T-cell (primary cell): ENCODE measurements at regions not wholly inside any gene's neighbourhood (a gene's known extent, or its start where the extent isn't known, plus 50 kb on each side); places are given as distances from the start of the nearest gene placed in this dataset.

ENCODE experiments used
- ATAC-seq, 4 experiments: fragments of 200-7000 bp in 3 of 4; fragments of 150-1000 bp in 1 of 4; cut with Tn5 transposase; replicated peaks in 1 of 4; 1 replicate in 3 of 4; 2 replicates in 1 of 4; pipeline ENCODE4 v1.10.0; 2021; ENCODE audit warnings: moderate library complexity in 3 of 4, mild to moderate bottlenecking in 2 of 4, moderate number of reproducible peaks in 1 of 4
- CTCF ChIA-PET, 2 donors: fragments of 300-600 bp; sonication (Branson Sonifier 250); formaldehyde crosslinking; loops; one replicate each; lab custom pipeline; 2022; ENCODE audit warnings: antibody characterized with exemption in 2 of 2; lab: Charles Lee
- POLR2A ChIA-PET, 2 donors: fragments of 300-600 bp; sonication (Branson Sonifier 250); formaldehyde crosslinking; loops; one replicate each; lab custom pipeline; 2022; ENCODE audit warnings: antibody characterized with exemption in 2 of 2; lab: Charles Lee
- DNase-seq, 35 experiments: peaks; one replicate each; pipeline versions ENCODE4 v3.0.0 to v3.0.0-alpha.2; 2013 to 2023
- H3K27ac ChIP-seq: one replicate; pipeline ENCODE4 v1.5.1; 2013; ENCODE audit warnings: low read length
- H3K27me3 ChIP-seq, 2 experiments: replicated peaks in 1 of 2; 1 replicate in 1 of 2; 2 replicates in 1 of 2; pipeline versions ENCODE4 v1.6.1 to v1.7.0; 2013; ENCODE audit warnings: low read length in 1 of 2, mixed read lengths in 1 of 2; ENCODE audit not compliant: control insufficient read depth in 2 of 2, insufficient read depth in 2 of 2; ENCODE audit errors: extremely low read depth in 1 of 2
- H3K36me3 ChIP-seq, 2 donors: 1 replicate in 1 of 2; 2 replicates in 1 of 2; pipeline versions ENCODE4 v1.6.1 to v1.7.0; 2013; ENCODE audit warnings: low read length in 1 of 2; ENCODE audit not compliant: control insufficient read depth in 2 of 2, insufficient read depth in 1 of 2; ENCODE audit errors: extremely low read depth in 1 of 2
- H3K4me1 ChIP-seq, 2 experiments: 1 replicate in 1 of 2; 2 replicates in 1 of 2; pipeline versions ENCODE4 v1.6.1 to v1.7.0; 2013; ENCODE audit warnings: low read length in 2 of 2, mixed read lengths in 1 of 2; ENCODE audit not compliant: insufficient read depth in 2 of 2, control insufficient read depth in 1 of 2; ENCODE audit errors: extremely low read depth in 1 of 2
- H3K4me3 ChIP-seq, 2 donors: 1 replicate in 1 of 2; 2 replicates in 1 of 2; pipeline versions ENCODE4 v1.5.1 to v1.7.0; 2013; ENCODE audit warnings: mild to moderate bottlenecking in 2 of 2, low read length in 1 of 2, moderate library complexity in 1 of 2; ENCODE audit not compliant: control insufficient read depth in 1 of 2; ENCODE audit errors: extremely low read depth in 1 of 2
- H3K9me3 ChIP-seq: 2 replicates; pipeline ENCODE4 v1.7.0; 2013
- H3K27ac Mint-ChIP-seq, 2 donors: one replicate each; pipeline ENCODE4 v1.8.0; 2020 to 2021; ENCODE audit warnings: mild to moderate bottlenecking in 2 of 2, mixed read lengths in 2 of 2
- H3K27me3 Mint-ChIP-seq, 2 donors: one replicate each; pipeline ENCODE4 v1.8.0; 2021 to 2022; ENCODE audit warnings: mixed read lengths in 2 of 2
- H3K36me3 Mint-ChIP-seq: one replicate; pipeline ENCODE4 v1.8.0; 2021; ENCODE audit warnings: mixed read lengths
- H3K4me1 Mint-ChIP-seq, 3 donors: one replicate each; pipeline ENCODE4 v1.8.0; 2020 to 2022; ENCODE audit warnings: mixed read lengths in 3 of 3, mild to moderate bottlenecking in 1 of 3
- H3K4me3 Mint-ChIP-seq, 3 donors: one replicate each; pipeline ENCODE4 v1.8.0; 2020 to 2022; ENCODE audit warnings: mild to moderate bottlenecking in 3 of 3, mixed read lengths in 3 of 3, moderate library complexity in 3 of 3
- H3K9me3 Mint-ChIP-seq, 3 donors: one replicate each; pipeline ENCODE4 v1.8.0; 2020 to 2022; ENCODE audit warnings: mixed read lengths in 3 of 3
- WGBS: methylation state at CpG from one replicate; pipeline ENCODE4 v1.1.5; 2013; ENCODE audit warnings: missing lambda C conversion rate; ENCODE audit not compliant: insufficient coverage; 5-methylcytosine and 5-hydroxymethylcytosine counted together

DNA sequence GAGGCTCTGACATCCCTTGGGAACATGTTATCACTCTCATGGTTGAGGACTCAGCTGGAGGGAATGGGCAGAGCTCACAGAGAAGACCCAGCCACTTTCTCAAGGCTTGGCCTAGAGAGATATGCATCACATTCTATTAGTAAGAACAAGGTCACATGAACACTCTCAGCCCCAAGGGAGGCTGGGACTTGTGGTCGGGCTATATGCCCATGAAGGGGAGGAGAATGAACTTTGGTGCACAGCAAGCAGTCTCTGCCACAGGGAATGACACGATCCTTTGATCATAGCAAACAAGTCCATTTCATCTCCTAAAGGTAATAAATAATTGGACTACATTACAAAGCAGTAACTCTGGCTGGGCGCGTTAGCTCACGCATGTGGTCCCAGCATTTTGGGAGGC is 105.7 kb downstream of the SYF2 start:
- H3K27me3 Mint-ChIP-seq: peaks cover 0 to 5% of the 10 kb centered on the region in 2 donors
- no peak overlapping the region for H3K4me3 Mint-ChIP-seq
- no peak overlapping the region for H3K27ac Mint-ChIP-seq
- CTCF ChIA-PET: no interaction called here
- ATAC-seq (no peak), DNase-seq (no peak)
- H3K4me1 ChIP-seq: no peaks in the 10 kb centered on the region
- no CpG with 5 or more reads among the region's 5 CpGs for WGBS
- peaks cover 0 to 4% (median 0%) of the 10 kb centered on the region in 3 donors for H3K9me3 Mint-ChIP-seq
- peaks cover 0 to 14% of the 10 kb centered on the region in 2 experiments for H3K27me3 ChIP-seq
- POLR2A ChIA-PET: no interaction called here
- no peaks in the 10 kb centered on the region for H3K4me1 Mint-ChIP-seq
- H3K9me3 ChIP-seq: no peaks in the 10 kb centered on the region
- no peaks in the 10 kb centered on the region for H3K36me3 Mint-ChIP-seq
- no peaks in the 10 kb centered on the region for H3K36me3 ChIP-seq
- no peak overlapping the region for H3K4me3 ChIP-seq
- no peak overlapping the region for H3K27ac ChIP-seq

DNA sequence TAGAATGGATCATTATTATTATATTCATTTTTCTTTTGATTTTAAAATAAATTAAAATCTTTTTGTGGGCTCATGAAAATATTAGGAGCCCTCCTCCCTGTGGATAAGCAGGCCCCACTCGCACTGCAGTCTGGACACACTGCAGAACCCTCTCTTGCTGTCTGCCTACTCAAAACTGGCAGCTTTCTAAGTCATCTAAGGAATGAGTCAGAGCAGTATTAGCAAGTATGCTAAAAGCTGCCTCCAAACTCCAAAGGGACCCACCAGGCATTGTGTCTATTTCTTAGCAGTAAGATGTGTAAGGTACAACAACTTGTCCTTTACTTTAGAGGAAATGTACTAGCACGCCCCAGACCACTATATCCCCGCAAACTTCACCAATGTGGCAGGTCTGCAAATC is 108.8 kb downstream of the SYF2 start:
- Histone ChIP-seq H3K27me3 (peaks cover 0 to 9% of the 10 kb centered on the region in 2 experiments), H3K4me1 (peaks cover 8 to 14% of the 10 kb centered on the region in 2 experiments), H3K4me3 (no peak overlapping the region), H3K36me3 (no peaks in the 10 kb centered on the region), H3K27ac (no peak overlapping the region), H3K9me3 (no peaks in the 10 kb centered on the region)
- no peak for DNase-seq
- Mint-ChIP-seq H3K4me3 (no peak overlapping the region), H3K27me3 (peaks cover 0 to 1% of the 10 kb centered on the region in 2 donors), H3K9me3 (peaks cover 0 to 4% (median 0%) of the 10 kb centered on the region in 3 donors), H3K4me1 (peaks cover 15 to 17% (median 15%) of the 10 kb centered on the region in 3 donors), H3K36me3 (no peaks in the 10 kb centered on the region), H3K27ac (no peak overlapping the region)
- ChIA-PET POLR2A (no interaction called here), CTCF (no interaction called here)
- WGBS: no CpG with 5 or more reads among the region's 3 CpGs
- no peak for ATAC-seq

DNA sequence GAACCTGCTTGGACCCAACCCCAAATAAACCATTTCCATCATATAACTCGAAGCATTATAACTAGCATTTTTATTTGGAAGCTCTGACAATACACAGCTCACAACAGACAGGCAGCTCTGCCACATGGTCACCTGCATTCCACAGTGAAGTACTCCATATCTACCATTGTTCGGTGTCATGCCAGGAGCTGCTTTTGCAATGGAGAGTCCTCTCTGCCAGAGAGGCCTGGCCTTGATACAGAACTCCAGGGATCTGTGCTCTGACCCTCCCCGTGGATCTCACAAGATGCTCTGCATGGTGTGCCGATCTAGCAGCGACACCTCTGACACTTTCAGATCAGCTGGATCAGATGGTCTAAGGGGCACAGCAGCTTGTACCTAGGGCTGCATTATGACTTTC is 109.6 kb downstream of the SYF2 start:
- 81% methylated on average over 5 of the region's 5 CpGs for WGBS
- no peaks in the 10 kb centered on the region for H3K36me3 Mint-ChIP-seq

DNA sequence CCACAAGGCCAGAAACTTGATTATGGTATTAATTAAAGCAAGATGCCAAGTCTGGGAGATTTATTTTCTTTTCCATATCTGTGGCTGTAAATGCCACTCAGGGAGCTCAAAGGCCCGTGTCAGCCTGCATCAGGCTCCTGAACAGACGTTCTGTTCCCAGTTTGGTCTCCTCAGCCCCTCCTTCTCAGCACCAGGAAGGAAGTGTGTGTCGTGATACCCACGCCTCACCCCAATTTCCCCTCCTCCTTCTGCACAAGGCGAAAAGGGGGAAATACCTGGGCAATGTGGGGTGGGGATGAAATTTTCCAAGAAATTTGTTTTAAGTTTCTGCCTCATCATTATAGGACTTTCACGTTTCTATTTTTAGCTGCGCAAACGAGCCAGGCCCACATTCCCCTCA is 112.0 kb downstream of the SYF2 start:
- WGBS: no CpG with 5 or more reads among the region's 8 CpGs
- Histone ChIP-seq H3K27ac (no peak overlapping the region), H3K4me3 (no peak overlapping the region), H3K9me3 (no peaks in the 10 kb centered on the region), H3K36me3 (no peaks in the 10 kb centered on the region), H3K4me1 (peaks cover 8 to 15% of the 10 kb centered on the region in 2 experiments), H3K27me3 (peaks cover 0 to 7% of the 10 kb centered on the region in 2 experiments)
- peaks cover 19 to 21% (median 19%) of the 10 kb centered on the region in 3 donors for H3K4me1 Mint-ChIP-seq
- H3K27ac Mint-ChIP-seq: no peak overlapping the region
- ATAC-seq (no peak), DNase-seq (no peak)
- POLR2A ChIA-PET: no interaction called here
- peak overlapping the region in 1 of 3 donors; percentile 9 for H3K4me3 Mint-ChIP-seq
- no peaks in the 10 kb centered on the region for H3K9me3 Mint-ChIP-seq
- H3K36me3 Mint-ChIP-seq: no peaks in the 10 kb centered on the region
- H3K27me3 Mint-ChIP-seq: peaks cover 0 to 10% of the 10 kb centered on the region in 2 donors
- CTCF ChIA-PET: interaction anchor here in 1 of 2 donors (1.4 kb wide), 1 partner anchor 29 kb away, joined by 4 read pairs; no protein-coding TSS in a partner anchor

More for the DNA sequence above, 109.6 kb downstream of the SYF2 start:
- Mint-ChIP-seq H3K4me3 (no peak overlapping the region), H3K27ac (no peak overlapping the region), H3K4me1 (peaks cover 19 to 21% (median 19%) of the 10 kb centered on the region in 3 donors), H3K9me3 (peaks cover 0 to 4% (median 0%) of the 10 kb centered on the region in 3 donors), H3K27me3 (peaks cover 0 to 1% of the 10 kb centered on the region in 2 donors)
- ATAC-seq (no peak), DNase-seq (no peak)
- peaks cover 0 to 9% of the 10 kb centered on the region in 2 experiments for H3K27me3 ChIP-seq
- H3K27ac ChIP-seq: no peak overlapping the region
- POLR2A ChIA-PET: no interaction called here
- no peak overlapping the region for H3K4me3 ChIP-seq
- H3K36me3 ChIP-seq: no peaks in the 10 kb centered on the region
- CTCF ChIA-PET: no interaction called here
- no peaks in the 10 kb centered on the region for H3K9me3 ChIP-seq
- H3K4me1 ChIP-seq: peaks cover 8 to 15% of the 10 kb centered on the region in 2 experiments

DNA sequence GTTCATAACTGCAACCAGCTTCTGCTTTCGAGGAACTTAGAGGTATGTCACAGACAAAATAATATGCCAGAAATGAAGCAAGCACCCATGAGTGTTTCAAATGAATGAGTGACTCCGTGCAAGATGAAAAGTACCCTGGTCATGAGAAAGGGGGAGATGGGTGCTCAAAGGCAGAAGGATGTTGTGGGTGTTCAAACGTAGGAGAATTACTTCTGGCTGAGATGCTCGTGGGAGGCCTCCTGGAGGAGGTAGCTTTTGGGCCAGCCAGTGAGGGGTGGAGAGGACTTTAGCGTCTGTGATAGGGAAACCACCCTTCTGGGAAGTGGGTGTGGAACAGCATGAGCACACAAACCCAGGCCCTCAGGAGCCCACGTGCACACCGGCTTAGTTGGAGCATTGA is 113.8 kb downstream of the SYF2 start:
- WGBS: 28% methylated on average over 7 of the region's 7 CpGs
- Histone ChIP-seq H3K9me3 (no peaks in the 10 kb centered on the region), H3K4me1 (peaks cover 8 to 15% of the 10 kb centered on the region in 2 experiments), H3K27me3 (peaks cover 0 to 3% of the 10 kb centered on the region in 2 experiments), H3K36me3 (no peaks in the 10 kb centered on the region), H3K4me3 (no peak overlapping the region), H3K27ac (no peak overlapping the region)
- Mint-ChIP-seq H3K9me3 (no peaks in the 10 kb centered on the region), H3K27ac (no peak overlapping the region), H3K27me3 (peaks cover 0 to 9% of the 10 kb centered on the region in 2 donors), H3K4me3 (no peak overlapping the region), H3K36me3 (no peaks in the 10 kb centered on the region), H3K4me1 (peaks cover 19 to 21% (median 19%) of the 10 kb centered on the region in 3 donors)
- ATAC-seq (peak in 1 of 4 experiments; percentile 44), DNase-seq (no peak)
- POLR2A ChIA-PET: interaction anchor here in 1 of 2 donors (0.6 kb wide), 1 partner anchor 13 kb away, joined by 3 read pairs; no protein-coding TSS in a partner anchor
- CTCF ChIA-PET: no interaction called here

DNA sequence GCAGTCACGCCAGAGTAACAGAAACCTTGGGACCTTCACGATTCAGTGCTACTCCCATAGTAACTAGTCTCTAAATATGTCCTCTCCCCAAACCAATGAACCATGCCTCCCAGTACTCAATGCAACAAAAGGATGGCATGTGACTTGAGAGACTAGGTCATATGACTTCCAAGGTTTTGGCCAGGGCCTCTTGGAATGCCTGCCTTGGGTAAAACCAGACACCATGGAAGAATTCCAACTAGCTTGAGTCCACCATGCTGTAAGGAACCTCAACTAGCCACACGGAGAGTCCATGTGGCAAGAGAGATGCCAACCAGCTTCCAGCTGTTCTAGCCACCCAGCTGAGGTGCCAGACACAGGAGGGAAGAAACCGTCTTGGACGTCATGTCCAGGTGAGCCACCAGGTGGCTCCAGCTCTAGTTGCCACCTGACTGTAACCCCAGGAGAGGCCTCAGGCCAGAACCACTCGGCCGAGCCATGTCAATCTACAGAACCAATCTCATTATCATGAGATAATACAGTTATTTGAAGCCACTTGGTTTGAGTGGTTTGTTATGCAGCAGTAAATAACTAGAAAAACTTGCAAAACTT is 115.0 kb downstream of the SYF2 start:
- DNase-seq: peak in 2 of 35 experiments; percentile 23 to 33
- peaks cover 0 to 9% of the 10 kb centered on the region in 2 donors for H3K27me3 Mint-ChIP-seq
- ChIA-PET POLR2A (no interaction called here), CTCF (no interaction called here)
- no peak overlapping the region for H3K4me3 Mint-ChIP-seq
- H3K27ac ChIP-seq: no peak overlapping the region
- H3K4me1 Mint-ChIP-seq: peaks cover 19 to 21% (median 19%) of the 10 kb centered on the region in 3 donors
- H3K36me3 ChIP-seq: no peaks in the 10 kb centered on the region
- WGBS: 88% methylated on average over 2 of the region's 7 CpGs
- no peaks in the 10 kb centered on the region for H3K9me3 ChIP-seq
- H3K27ac Mint-ChIP-seq: no peak overlapping the region
- no peak overlapping the region for H3K4me3 ChIP-seq
- ATAC-seq: peak in 1 of 4 experiments; percentile 36
- no peaks in the 10 kb centered on the region for H3K9me3 Mint-ChIP-seq
- H3K27me3 ChIP-seq: peaks cover 0 to 3% of the 10 kb centered on the region in 2 experiments
- peaks cover 8 to 15% of the 10 kb centered on the region in 2 experiments for H3K4me1 ChIP-seq
- no peaks in the 10 kb centered on the region for H3K36me3 Mint-ChIP-seq
